ENCODE measurements at regions not wholly inside any gene's neighbourhood (a gene's known extent, or its start where the extent isn't known, plus 50 kb on each side); places are given as distances from the start of the nearest gene placed in this dataset.

GRCh38 chr16:17526956-17527937, 56.5 kb upstream of the XYLT1 start:
- TF ChIP-seq POLR2A (IDR thresholded peaks at IDR 0.05) (no peak), CTCF (IDR thresholded peaks at IDR 0.05) (no peak)

Data from ovary (tissue), 3 donors.